Peyer's patch (tissue), 4 donors: ENCODE measurements at regions not wholly inside any gene's neighbourhood (a gene's known extent, or its start where the extent isn't known, plus 50 kb on each side); places are given as distances from the start of the nearest gene placed in this dataset.

ENCODE experiments used
- POLR2A ChIP-seq, 2 donors: fragments of 450-650 bp; IDR thresholded peaks; one replicate each; pipeline ENCODE4 v1.5.1; 2017; ENCODE audit warnings: antibody characterized with exemption in 2 of 2, mild to moderate bottlenecking in 2 of 2, moderate library complexity in 2 of 2
- TF ChIP-seq, protein P1 (sequence below), 6 experiments: fragments of 450-650 bp in 4 of 6; fragments of 200-600 bp in 2 of 6; sonication (generic) in 1 of 6; IDR thresholded peaks; one replicate each; pipeline ENCODE4 v1.5.1; 2017 to 2019; ENCODE audit warnings: antibody characterized with exemption in 6 of 6, mild to moderate bottlenecking in 3 of 6, moderate library complexity in 1 of 6

DNA sequence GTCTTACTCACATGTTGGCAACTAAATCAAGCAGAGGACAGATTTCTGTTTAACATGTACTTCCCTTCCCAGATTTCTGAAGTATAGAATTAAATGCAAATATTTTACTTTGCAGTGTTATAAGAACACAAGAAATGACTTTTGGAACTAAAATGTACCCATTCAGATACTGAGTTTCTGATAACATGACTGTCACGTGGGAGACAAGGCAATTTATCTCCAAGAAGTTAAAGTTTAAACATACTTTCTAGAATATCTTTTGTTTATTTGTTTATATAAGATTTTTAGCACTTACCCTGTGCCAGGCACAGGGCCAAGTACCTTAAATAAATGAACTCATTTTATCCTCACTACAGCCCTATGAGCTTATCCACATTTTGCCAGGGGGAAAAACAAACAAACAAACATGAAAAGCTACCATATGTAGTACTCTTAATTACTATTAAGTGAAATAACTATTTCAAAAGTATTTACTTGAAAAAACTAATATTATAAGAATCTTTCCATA, 807.1 kb upstream of the KCND2 start:
- TF ChIP-seq POLR2A (IDR thresholded peaks at IDR 0.05): no peak
- TF ChIP-seq, protein P1, sequence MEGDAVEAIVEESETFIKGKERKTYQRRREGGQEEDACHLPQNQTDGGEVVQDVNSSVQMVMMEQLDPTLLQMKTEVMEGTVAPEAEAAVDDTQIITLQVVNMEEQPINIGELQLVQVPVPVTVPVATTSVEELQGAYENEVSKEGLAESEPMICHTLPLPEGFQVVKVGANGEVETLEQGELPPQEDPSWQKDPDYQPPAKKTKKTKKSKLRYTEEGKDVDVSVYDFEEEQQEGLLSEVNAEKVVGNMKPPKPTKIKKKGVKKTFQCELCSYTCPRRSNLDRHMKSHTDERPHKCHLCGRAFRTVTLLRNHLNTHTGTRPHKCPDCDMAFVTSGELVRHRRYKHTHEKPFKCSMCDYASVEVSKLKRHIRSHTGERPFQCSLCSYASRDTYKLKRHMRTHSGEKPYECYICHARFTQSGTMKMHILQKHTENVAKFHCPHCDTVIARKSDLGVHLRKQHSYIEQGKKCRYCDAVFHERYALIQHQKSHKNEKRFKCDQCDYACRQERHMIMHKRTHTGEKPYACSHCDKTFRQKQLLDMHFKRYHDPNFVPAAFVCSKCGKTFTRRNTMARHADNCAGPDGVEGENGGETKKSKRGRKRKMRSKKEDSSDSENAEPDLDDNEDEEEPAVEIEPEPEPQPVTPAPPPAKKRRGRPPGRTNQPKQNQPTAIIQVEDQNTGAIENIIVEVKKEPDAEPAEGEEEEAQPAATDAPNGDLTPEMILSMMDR (IDR thresholded peaks at IDR 0.05): no peak
